ENCODE measurements at regions not wholly inside any gene's neighbourhood (a gene's known extent, or its start where the extent isn't known, plus 50 kb on each side); places are given as distances from the start of the nearest gene placed in this dataset.

- DNase-seq (ENCODE audit: low read depth), result peak; percentile 58
- H3K4me3 ChIP-seq (ENCODE audit: control insufficient read depth, low read depth, low read length), result no peak overlapping the region
- no peak for TF ChIP-seq CTCF (conservative IDR thresholded peaks at IDR 0.05; ENCODE audit: control insufficient read depth, insufficient read depth, low read depth, low read length)
Observed at GRCh38 chr3:40920041-40920440, 279.3 kb upstream of the CTNNB1 start.

- no peak for DNase-seq (ENCODE audit: low read depth)
- no peak for TF ChIP-seq CTCF (conservative IDR thresholded peaks at IDR 0.05; ENCODE audit: control insufficient read depth, insufficient read depth, low read depth, low read length)
Observed at GRCh38 chr3:40921251-40921650, 278.1 kb upstream of the CTNNB1 start.

GRCh38 chr3:40923143-40923542 lies 276.2 kb upstream of the CTNNB1 start:
- DNase-seq (ENCODE audit: low read depth), result no peak
- no peak overlapping the region for H3K4me3 ChIP-seq (ENCODE audit: control insufficient read depth, low read depth, low read length)
- TF ChIP-seq CTCF (conservative IDR thresholded peaks at IDR 0.05; ENCODE audit: control insufficient read depth, insufficient read depth, low read depth, low read length), result no peak

More at GRCh38 chr3:40921251-40921650, 278.1 kb upstream of the CTNNB1 start:
- no peak overlapping the region for H3K4me3 ChIP-seq (ENCODE audit: control insufficient read depth, low read depth, low read length)

- H3K4me3 ChIP-seq (ENCODE audit: control insufficient read depth, low read depth, low read length), result no peak overlapping the region
Observed at GRCh38 chr3:40923651-40924050, 275.7 kb upstream of the CTNNB1 start.

GRCh38 chr3:40924559-40925141 lies 274.7 kb upstream of the CTNNB1 start:
- TF ChIP-seq CTCF (conservative IDR thresholded peaks at IDR 0.05; ENCODE audit: control insufficient read depth, insufficient read depth, low read depth, low read length), result no peak
- no peak overlapping the region for H3K4me3 ChIP-seq (ENCODE audit: control insufficient read depth, low read depth, low read length)
- DNase-seq (ENCODE audit: low read depth), result no peak

More at GRCh38 chr3:40923651-40924050, 275.7 kb upstream of the CTNNB1 start:
- no peak for DNase-seq (ENCODE audit: low read depth)
- TF ChIP-seq CTCF (conservative IDR thresholded peaks at IDR 0.05; ENCODE audit: control insufficient read depth, insufficient read depth, low read depth, low read length), result no peak

GRCh38 chr3:40925231-40925630 lies 274.1 kb upstream of the CTNNB1 start:
- H3K4me3 ChIP-seq (ENCODE audit: control insufficient read depth, low read depth, low read length), result no peak overlapping the region
- DNase-seq (ENCODE audit: low read depth), result no peak
- TF ChIP-seq CTCF (conservative IDR thresholded peaks at IDR 0.05; ENCODE audit: control insufficient read depth, insufficient read depth, low read depth, low read length), result no peak

GRCh38 chr3:40930131-40930538 lies 269.2 kb upstream of the CTNNB1 start:
- no peak overlapping the region for H3K4me3 ChIP-seq (ENCODE audit: control insufficient read depth, low read depth, low read length)
- TF ChIP-seq CTCF (conservative IDR thresholded peaks at IDR 0.05; ENCODE audit: control insufficient read depth, insufficient read depth, low read depth, low read length), result peak; percentile 2
- DNase-seq (ENCODE audit: low read depth), result peak; percentile 4

All from fibroblast of mammary gland (primary cell).